WTC11 (cell line): ENCODE measurements at regions not wholly inside any gene's neighbourhood (a gene's known extent, or its start where the extent isn't known, plus 50 kb on each side); places are given as distances from the start of the nearest gene placed in this dataset.

Source experiments
- CTCF ChIP-seq: fragments of 200-600 bp; IDR thresholded peaks from 2 replicates; pipeline ENCODE4 v1.8.0; 2022; ENCODE audit warnings: antibody characterized with exemption
- ZNF138 ChIP-seq: sonication (generic); formaldehyde crosslinking; conservative IDR thresholded peaks from 2 replicates; pipeline ENCODE4 v1.8.1; 2022; ENCODE audit warnings: mild to moderate bottlenecking, moderate library complexity, missing genetic modification reagents
- TF ChIP-seq, protein P1 (sequence below): sonication (generic); formaldehyde crosslinking; IDR thresholded peaks from 2 replicates; pipeline ENCODE4 v1.8.0; 2022; ENCODE audit warnings: mild to moderate bottlenecking, missing genetic modification reagents

- TF ChIP-seq, protein P1, sequence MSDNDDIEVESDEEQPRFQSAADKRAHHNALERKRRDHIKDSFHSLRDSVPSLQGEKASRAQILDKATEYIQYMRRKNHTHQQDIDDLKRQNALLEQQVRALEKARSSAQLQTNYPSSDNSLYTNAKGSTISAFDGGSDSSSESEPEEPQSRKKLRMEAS (CRISPR knock-in tag) = no peak
- TF ChIP-seq ZNF138 (CRISPR knock-in tag) (no peak), CTCF (no peak)
Measured at GRCh38 chr2:60267122-60267521, 286.3 kb downstream of the BCL11A start.
